ENCODE measurements at regions not wholly inside any gene's neighbourhood (a gene's known extent, or its start where the extent isn't known, plus 50 kb on each side); places are given as distances from the start of the nearest gene placed in this dataset.

DNA sequence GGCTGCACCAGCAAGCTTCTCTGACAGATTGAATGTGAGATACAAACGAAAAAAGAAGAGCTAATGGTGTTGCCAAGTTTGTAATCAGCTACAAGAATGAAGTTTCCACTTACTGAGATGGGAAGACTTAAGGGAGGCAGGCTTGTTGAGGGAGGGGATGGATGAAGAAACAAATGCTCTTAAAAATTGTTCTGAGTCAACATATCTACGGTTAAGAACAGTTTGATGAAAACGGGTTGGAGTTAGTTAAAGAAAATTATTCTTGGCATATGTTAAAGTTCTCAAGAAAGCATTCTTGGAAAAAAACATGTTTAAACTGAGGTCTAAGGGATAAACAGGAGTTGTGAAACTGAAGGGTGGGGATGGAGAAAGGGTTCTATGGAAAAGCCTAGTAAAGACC, 816.3 kb upstream of the HS3ST1 start:
- TF ChIP-seq, protein P1, sequence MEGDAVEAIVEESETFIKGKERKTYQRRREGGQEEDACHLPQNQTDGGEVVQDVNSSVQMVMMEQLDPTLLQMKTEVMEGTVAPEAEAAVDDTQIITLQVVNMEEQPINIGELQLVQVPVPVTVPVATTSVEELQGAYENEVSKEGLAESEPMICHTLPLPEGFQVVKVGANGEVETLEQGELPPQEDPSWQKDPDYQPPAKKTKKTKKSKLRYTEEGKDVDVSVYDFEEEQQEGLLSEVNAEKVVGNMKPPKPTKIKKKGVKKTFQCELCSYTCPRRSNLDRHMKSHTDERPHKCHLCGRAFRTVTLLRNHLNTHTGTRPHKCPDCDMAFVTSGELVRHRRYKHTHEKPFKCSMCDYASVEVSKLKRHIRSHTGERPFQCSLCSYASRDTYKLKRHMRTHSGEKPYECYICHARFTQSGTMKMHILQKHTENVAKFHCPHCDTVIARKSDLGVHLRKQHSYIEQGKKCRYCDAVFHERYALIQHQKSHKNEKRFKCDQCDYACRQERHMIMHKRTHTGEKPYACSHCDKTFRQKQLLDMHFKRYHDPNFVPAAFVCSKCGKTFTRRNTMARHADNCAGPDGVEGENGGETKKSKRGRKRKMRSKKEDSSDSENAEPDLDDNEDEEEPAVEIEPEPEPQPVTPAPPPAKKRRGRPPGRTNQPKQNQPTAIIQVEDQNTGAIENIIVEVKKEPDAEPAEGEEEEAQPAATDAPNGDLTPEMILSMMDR (conservative IDR thresholded peaks at IDR 0.05): no peak
- Mint-ChIP-seq H3K9me3 (no peaks in the 10 kb centered on the region), H3K36me3 (ENCODE audit: low read depth) (peaks cover 2% of the 10 kb centered on the region), H3K27ac (ENCODE audit: unreplicated experiment) (no peak overlapping the region), H3K4me1 (no peaks in the 10 kb centered on the region), H3K4me3 (no peak overlapping the region), H3K27me3 (ENCODE audit: low read depth) (no peaks in the 10 kb centered on the region)
- no peak for DNase-seq (ENCODE audit: low read depth, low spot score)

DNA sequence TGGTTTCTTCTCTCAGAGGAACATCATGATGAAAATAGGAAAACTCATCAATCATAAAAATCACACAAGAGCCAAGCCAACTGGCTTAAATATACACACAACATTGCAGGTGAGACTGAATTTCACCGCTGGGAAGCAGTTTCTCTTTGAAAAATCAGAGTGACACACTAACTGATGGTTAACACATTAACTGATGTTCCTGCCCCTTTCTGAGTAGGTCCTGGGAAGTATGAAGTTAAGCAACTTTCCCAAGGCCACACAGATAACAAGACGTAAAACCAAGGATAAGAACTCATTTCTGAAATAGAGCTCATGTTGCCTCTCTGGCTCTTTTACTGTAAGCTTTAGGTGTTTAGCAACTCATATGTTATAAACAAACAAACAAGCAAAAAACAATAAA, 813.7 kb upstream of the HS3ST1 start:
- no peak for DNase-seq (ENCODE audit: low read depth, low spot score)
- Mint-ChIP-seq H3K9me3 (no peaks in the 10 kb centered on the region), H3K4me3 (no peak overlapping the region), H3K27me3 (ENCODE audit: low read depth) (no peaks in the 10 kb centered on the region), H3K4me1 (no peaks in the 10 kb centered on the region), H3K27ac (ENCODE audit: unreplicated experiment) (no peak overlapping the region), H3K36me3 (ENCODE audit: low read depth) (peaks cover 2% of the 10 kb centered on the region)
- TF ChIP-seq, protein P1 (conservative IDR thresholded peaks at IDR 0.05): no peak

DNA sequence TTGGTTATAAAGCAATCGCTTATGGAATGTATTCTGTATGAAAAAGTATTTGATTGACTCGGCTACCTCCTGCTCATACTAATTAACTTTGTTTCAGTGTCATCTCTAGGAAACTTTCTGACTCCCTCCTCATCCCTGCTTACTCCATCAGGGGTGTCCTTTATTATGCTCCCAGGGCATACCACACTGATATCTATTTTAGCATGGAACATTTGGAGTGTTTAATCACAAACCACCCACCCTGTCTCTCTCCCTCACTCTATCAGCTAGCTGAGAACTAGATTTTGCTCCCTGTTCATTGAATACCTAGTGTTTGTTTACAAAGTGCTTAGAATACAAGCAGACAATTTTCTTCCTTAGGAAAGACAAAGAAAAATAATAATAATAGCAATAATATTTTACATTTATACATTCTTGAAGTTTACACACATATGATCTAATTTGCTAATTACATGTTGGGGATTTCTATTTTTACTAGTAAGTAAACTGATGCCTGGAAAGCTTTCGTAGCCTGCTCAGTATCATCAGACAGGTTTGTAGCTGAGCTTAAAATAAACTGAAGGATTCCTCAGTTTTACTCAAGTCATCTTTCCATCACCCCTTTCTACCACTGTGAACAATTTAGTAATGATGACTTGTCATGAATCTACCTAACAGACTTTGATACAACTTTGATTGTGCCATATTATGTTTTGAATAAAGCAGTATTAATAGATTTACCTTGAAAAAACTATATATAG, 811.4 kb upstream of the HS3ST1 start:
- H3K4me3 Mint-ChIP-seq: no peak overlapping the region
- H3K27ac Mint-ChIP-seq (ENCODE audit: unreplicated experiment): no peak overlapping the region
- no peaks in the 10 kb centered on the region for H3K4me1 Mint-ChIP-seq
- TF ChIP-seq, protein P1 (conservative IDR thresholded peaks at IDR 0.05): no peak
- H3K9me3 Mint-ChIP-seq: no peaks in the 10 kb centered on the region
- peaks cover 2% of the 10 kb centered on the region for H3K36me3 Mint-ChIP-seq (ENCODE audit: low read depth)
- no peak for DNase-seq (ENCODE audit: low read depth, low spot score)
- no peaks in the 10 kb centered on the region for H3K27me3 Mint-ChIP-seq (ENCODE audit: low read depth)

DNA sequence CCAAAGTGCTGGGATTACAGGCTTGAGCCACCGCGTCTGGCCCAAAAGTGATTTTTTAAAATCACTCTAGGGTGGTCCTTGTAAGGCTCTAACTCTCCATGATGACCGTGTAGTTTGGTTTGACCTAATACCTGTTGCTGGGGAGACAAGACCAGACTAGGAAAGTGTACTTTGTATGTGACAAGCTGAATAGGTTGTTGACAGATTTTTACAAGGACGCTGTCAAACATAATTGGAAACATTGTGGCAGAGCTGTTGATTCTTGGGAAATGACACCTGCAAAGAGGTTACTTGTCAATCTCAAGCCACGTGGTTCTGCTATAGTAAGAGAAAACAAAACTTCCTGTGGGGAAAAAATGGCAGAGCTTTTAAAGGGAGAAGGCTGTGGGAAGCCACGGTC, 802.4 kb upstream of the HS3ST1 start:
- no peaks in the 10 kb centered on the region for H3K27me3 Mint-ChIP-seq (ENCODE audit: low read depth)
- TF ChIP-seq, protein P1 (conservative IDR thresholded peaks at IDR 0.05): no peak

DNA sequence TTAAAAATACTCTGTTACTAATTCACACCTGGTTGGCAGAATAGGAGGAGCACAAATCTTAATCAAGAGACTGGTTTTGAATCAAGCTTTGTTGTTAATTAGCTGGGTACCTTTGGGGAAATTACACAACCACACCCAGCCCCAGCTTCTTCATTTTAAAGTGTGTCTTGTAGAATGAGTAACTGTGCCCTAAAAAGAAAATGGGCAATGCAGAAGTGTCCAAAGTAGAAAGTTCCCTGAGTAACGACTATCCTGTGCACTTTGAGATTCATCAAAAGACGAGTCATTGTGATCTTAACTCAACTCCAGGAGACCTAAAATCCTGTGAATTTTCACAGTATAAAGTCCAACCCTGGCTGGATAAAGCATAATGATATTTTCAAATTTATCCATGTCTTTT, 792.3 kb upstream of the HS3ST1 start:
- no peak overlapping the region for H3K27ac Mint-ChIP-seq (ENCODE audit: unreplicated experiment)
- no peaks in the 10 kb centered on the region for H3K36me3 Mint-ChIP-seq (ENCODE audit: low read depth)
- TF ChIP-seq, protein P1 (conservative IDR thresholded peaks at IDR 0.05): no peak
- H3K27me3 Mint-ChIP-seq (ENCODE audit: low read depth): no peaks in the 10 kb centered on the region
- no peak for DNase-seq (ENCODE audit: low read depth, low spot score)
- H3K4me3 Mint-ChIP-seq: no peak overlapping the region
- H3K4me1 Mint-ChIP-seq: no peaks in the 10 kb centered on the region
- H3K9me3 Mint-ChIP-seq: no peaks in the 10 kb centered on the region

More for the DNA sequence above, 802.4 kb upstream of the HS3ST1 start:
- no peak overlapping the region for H3K27ac Mint-ChIP-seq (ENCODE audit: unreplicated experiment)
- no peaks in the 10 kb centered on the region for H3K36me3 Mint-ChIP-seq (ENCODE audit: low read depth)
- DNase-seq (ENCODE audit: low read depth, low spot score): no peak
- H3K9me3 Mint-ChIP-seq: no peaks in the 10 kb centered on the region
- no peaks in the 10 kb centered on the region for H3K4me1 Mint-ChIP-seq
- H3K4me3 Mint-ChIP-seq: no peak overlapping the region

Measured in neural crest cell (in vitro differentiated cells).